Mammary epithelial cell (primary cell): ENCODE measurements at regions not wholly inside any gene's neighbourhood (a gene's known extent, or its start where the extent isn't known, plus 50 kb on each side); places are given as distances from the start of the nearest gene placed in this dataset.

Source experiments
- EZH2 ChIP-seq: IDR thresholded peaks from 2 replicates; pipeline ENCODE4 v1.6.1; 2012; ENCODE audit warnings: low read length, inconsistent platforms, borderline replicate concordance
- TF ChIP-seq, protein P1 (sequence below), 2 donors: IDR thresholded peaks in 1 of 2; conservative IDR thresholded peaks in 1 of 2; 2 replicates each; pipeline ENCODE4 v1.5.1; 2011 to 2012; ENCODE audit warnings: inconsistent platforms in 2 of 2, low read length in 2 of 2, mild to moderate bottlenecking in 2 of 2, control low read depth in 1 of 2, low read depth in 1 of 2; ENCODE audit not compliant: insufficient read depth in 1 of 2; ENCODE audit errors: extremely low read depth in 1 of 2

DNA sequence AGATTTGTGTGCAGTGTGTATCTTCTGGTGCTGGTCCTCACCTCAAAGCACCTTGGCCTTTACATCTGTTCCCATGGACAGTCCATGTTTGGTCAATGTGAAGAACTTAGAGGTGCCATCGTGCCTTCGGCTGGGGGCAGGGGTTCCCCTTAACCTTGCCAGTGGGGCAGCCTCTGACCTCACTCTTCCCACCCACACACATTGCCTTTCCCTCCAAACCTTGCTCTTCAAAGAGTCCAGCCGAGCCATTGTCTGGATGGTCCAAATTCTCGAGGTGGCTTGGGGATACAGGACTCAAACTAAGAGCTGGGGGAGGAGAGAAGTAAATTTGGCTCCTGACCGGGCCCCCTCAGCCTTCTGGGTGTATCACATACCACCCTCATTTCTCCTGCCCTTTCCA is 76.2 kb upstream of the HABP2 start:
- TF ChIP-seq, protein P1, sequence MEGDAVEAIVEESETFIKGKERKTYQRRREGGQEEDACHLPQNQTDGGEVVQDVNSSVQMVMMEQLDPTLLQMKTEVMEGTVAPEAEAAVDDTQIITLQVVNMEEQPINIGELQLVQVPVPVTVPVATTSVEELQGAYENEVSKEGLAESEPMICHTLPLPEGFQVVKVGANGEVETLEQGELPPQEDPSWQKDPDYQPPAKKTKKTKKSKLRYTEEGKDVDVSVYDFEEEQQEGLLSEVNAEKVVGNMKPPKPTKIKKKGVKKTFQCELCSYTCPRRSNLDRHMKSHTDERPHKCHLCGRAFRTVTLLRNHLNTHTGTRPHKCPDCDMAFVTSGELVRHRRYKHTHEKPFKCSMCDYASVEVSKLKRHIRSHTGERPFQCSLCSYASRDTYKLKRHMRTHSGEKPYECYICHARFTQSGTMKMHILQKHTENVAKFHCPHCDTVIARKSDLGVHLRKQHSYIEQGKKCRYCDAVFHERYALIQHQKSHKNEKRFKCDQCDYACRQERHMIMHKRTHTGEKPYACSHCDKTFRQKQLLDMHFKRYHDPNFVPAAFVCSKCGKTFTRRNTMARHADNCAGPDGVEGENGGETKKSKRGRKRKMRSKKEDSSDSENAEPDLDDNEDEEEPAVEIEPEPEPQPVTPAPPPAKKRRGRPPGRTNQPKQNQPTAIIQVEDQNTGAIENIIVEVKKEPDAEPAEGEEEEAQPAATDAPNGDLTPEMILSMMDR (conservative IDR thresholded peaks at IDR 0.05 in 1 of 2, IDR thresholded peaks at IDR 0.05 in 1 of 2; ENCODE audit: extremely low read depth in 1 of 2, insufficient read depth in 1 of 2, low read depth in 1 of 2, low read length in 2 of 2): no peak
- no peak for TF ChIP-seq EZH2
